H1 (cell line): ENCODE measurements at regions not wholly inside any gene's neighbourhood (a gene's known extent, or its start where the extent isn't known, plus 50 kb on each side); places are given as distances from the start of the nearest gene placed in this dataset.

Source experiments
- CTCF ChIA-PET: fragments of 300-600 bp; sonication (Branson Sonifier 250); formaldehyde crosslinking; loops from one replicate; lab custom pipeline; 2021; ENCODE audit not compliant: partially characterized antibody; lab: Charles Lee
- POLR2A ChIA-PET: fragments of 300-600 bp; sonication (Branson Sonifier 250); formaldehyde crosslinking; loops from one replicate; lab custom pipeline; 2021; ENCODE audit warnings: inconsistent platforms; ENCODE audit not compliant: partially characterized antibody; lab: Charles Lee
- DNase-seq, 2 experiments: peaks; one replicate each; pipeline versions ENCODE4 v3.0.0 to v3.0.0-alpha.2; 2010 to 2022; ENCODE audit warnings: low spot score in 2 of 2, low read depth in 1 of 2, mixed read lengths in 1 of 2
- FAIRE-seq: peaks from 2 replicates; lab custom pipeline; 2011; peaks lifted over from hg19 to GRCh38; lab: Jason Lieb, UNC
- H2AFZ ChIP-seq: 2 replicates; pipeline ENCODE4 v1.8.1; 2012; ENCODE audit warnings: low read length, inconsistent platforms
- H2AK5ac ChIP-seq: 2 replicates; pipeline ENCODE4 v1.6.1; 2013; ENCODE audit warnings: low read depth, low read length
- H2BK120ac ChIP-seq: replicated peaks from 2 replicates; pipeline ENCODE3; 2013; ENCODE audit warnings: low read depth, low read length, inconsistent platforms
- H2BK12ac ChIP-seq: 2 replicates; pipeline ENCODE4 v1.6.1; 2013; ENCODE audit warnings: low read depth, low read length
- H2BK15ac ChIP-seq: 2 replicates; pipeline ENCODE4 v1.6.1; 2013; ENCODE audit warnings: low read length
- H2BK20ac ChIP-seq: 2 replicates; pipeline ENCODE4 v1.6.1; 2013; ENCODE audit warnings: low read length
- H2BK5ac ChIP-seq: 2 replicates; pipeline ENCODE4 v1.6.1; 2013; ENCODE audit warnings: low read depth, low read length
- H3K14ac ChIP-seq: 2 replicates; pipeline ENCODE4 v1.6.1; 2013; ENCODE audit warnings: inconsistent platforms; ENCODE audit not compliant: insufficient read length
- H3K18ac ChIP-seq: 2 replicates; pipeline ENCODE4 v1.6.1; 2013; ENCODE audit warnings: low read length; ENCODE audit errors: extremely low read depth
- H3K23ac ChIP-seq: 2 replicates; pipeline ENCODE4 v1.6.1; 2013; ENCODE audit warnings: inconsistent platforms; ENCODE audit not compliant: insufficient read length
- H3K23me2 ChIP-seq: 2 replicates; pipeline ENCODE4 v1.6.1; 2013; ENCODE audit warnings: low read depth, low read length
- H3K27ac ChIP-seq: 2 replicates; pipeline ENCODE4 v1.6.1; 2011; ENCODE audit warnings: low read depth, low read length, inconsistent platforms
- H3K27me3 ChIP-seq, 4 experiments: replicated peaks in 1 of 4; 1 replicate in 1 of 4; 2 replicates in 3 of 4; pipeline versions ENCODE4 v1.6.1 to v1.8.1; 2011 to 2013; ENCODE audit warnings: low read length in 3 of 4, mild to moderate bottlenecking in 3 of 4, inconsistent platforms in 2 of 4, mixed read lengths in 2 of 4, moderate library complexity in 1 of 4; ENCODE audit not compliant: control insufficient read depth in 3 of 4, insufficient read depth in 3 of 4; ENCODE audit errors: extremely low read depth in 1 of 4
- H3K36me3 ChIP-seq, 4 experiments: 2 replicates each; pipeline versions ENCODE4 v1.6.1 to v1.8.1; 2011 to 2013; ENCODE audit warnings: mild to moderate bottlenecking in 4 of 4, low read length in 3 of 4, moderate library complexity in 2 of 4, control low read depth in 1 of 4, inconsistent platforms in 1 of 4; ENCODE audit not compliant: insufficient read depth in 4 of 4, control insufficient read depth in 2 of 4
- H3K4ac ChIP-seq: replicated peaks from 2 replicates; pipeline ENCODE3; 2013; ENCODE audit warnings: low read length, low read depth, mixed read lengths, inconsistent platforms; ENCODE audit not compliant: insufficient read length
- H3K4me1 ChIP-seq, 4 experiments: replicated peaks in 1 of 4; 1 replicate in 1 of 4; 2 replicates in 3 of 4; pipeline versions ENCODE4 v1.6.1 to v1.8.1; 2011 to 2013; ENCODE audit warnings: low read length in 3 of 4, inconsistent platforms in 2 of 4, mixed read lengths in 1 of 4; ENCODE audit not compliant: insufficient read depth in 4 of 4, control insufficient read depth in 3 of 4
- H3K4me2 ChIP-seq, 2 experiments: 2 replicates each; pipeline versions ENCODE4 v1.6.1 to v1.8.1; 2011 to 2013; ENCODE audit warnings: low read depth in 2 of 2, low read length in 2 of 2, control low read depth in 1 of 2, inconsistent platforms in 1 of 2, mild to moderate bottlenecking in 1 of 2; ENCODE audit not compliant: insufficient read depth in 1 of 2
- H3K4me3 ChIP-seq, 4 experiments: fragments of 200-600, 300-600 bp in 1 of 4; sonication (generic), shearing (Covaris generic), sonication (Bioruptor Twin) in 1 of 4; 2 replicates each; pipeline versions ENCODE4 v1.5.1 to v1.8.1; 2011 to 2016; ENCODE audit warnings: low read length in 4 of 4, low read depth in 3 of 4, control low read depth in 2 of 4, inconsistent platforms in 2 of 4, mild to moderate bottlenecking in 2 of 4, mixed read lengths in 1 of 4, moderate library complexity in 1 of 4; ENCODE audit not compliant: insufficient read depth in 2 of 4; ENCODE audit errors: extremely low read depth in 1 of 4
- H3K56ac ChIP-seq: replicated peaks from 2 replicates; pipeline ENCODE3; 2013; ENCODE audit warnings: low read depth, mild to moderate bottlenecking, mixed read lengths, low read length, inconsistent platforms; ENCODE audit not compliant: insufficient read length
- H3K79me1 ChIP-seq: 2 replicates; pipeline ENCODE4 v1.6.1; 2013; ENCODE audit warnings: low read depth, low read length, control low read depth
- H3K79me2 ChIP-seq, 2 experiments: 2 replicates each; pipeline versions ENCODE4 v1.6.1 to v1.8.1; 2012 to 2013; ENCODE audit warnings: low read length in 2 of 2, mild to moderate bottlenecking in 2 of 2, inconsistent platforms in 1 of 2; ENCODE audit not compliant: insufficient read depth in 2 of 2, control insufficient read depth in 1 of 2
- H3K9ac ChIP-seq, 4 experiments: replicated peaks in 1 of 4; 1 replicate in 1 of 4; 2 replicates in 3 of 4; pipeline versions ENCODE4 v1.6.1 to v1.8.1; 2011 to 2013; ENCODE audit warnings: low read depth in 3 of 4, low read length in 3 of 4, control low read depth in 2 of 4, mild to moderate bottlenecking in 2 of 4, moderate library complexity in 2 of 4, inconsistent platforms in 1 of 4; ENCODE audit errors: extremely low read depth in 1 of 4
- H3K9me3 ChIP-seq, 2 experiments: 2 replicates each; pipeline versions ENCODE4 v1.6.1 to v1.8.1; 2012 to 2013; ENCODE audit warnings: mild to moderate bottlenecking in 2 of 2, moderate library complexity in 2 of 2, control low read depth in 1 of 2, inconsistent platforms in 1 of 2, low read depth in 1 of 2, low read length in 1 of 2, mixed read lengths in 1 of 2; ENCODE audit not compliant: insufficient read depth in 2 of 2
- H4K20me1 ChIP-seq, 2 experiments: replicated peaks in 1 of 2; 2 replicates each; pipeline versions ENCODE3 to v1.8.1; 2011 to 2013; ENCODE audit warnings: inconsistent platforms in 2 of 2, low read length in 2 of 2, mild to moderate bottlenecking in 1 of 2; ENCODE audit not compliant: insufficient read depth in 2 of 2, control insufficient read depth in 1 of 2
- H4K5ac ChIP-seq: 2 replicates; pipeline ENCODE4 v1.6.1; 2013; ENCODE audit warnings: low read length, low read depth, mixed read lengths, inconsistent platforms; ENCODE audit not compliant: insufficient read length
- H4K8ac ChIP-seq: 2 replicates; pipeline ENCODE4 v1.8.0; 2013; ENCODE audit warnings: mild to moderate bottlenecking, moderate library complexity, low read length, inconsistent platforms; ENCODE audit not compliant: insufficient read depth; ENCODE audit errors: extremely low read depth
- H4K91ac ChIP-seq: replicated peaks from 2 replicates; pipeline ENCODE3; 2013; ENCODE audit warnings: low read length, mixed read lengths, inconsistent platforms; ENCODE audit not compliant: insufficient read length
- ATF2 ChIP-seq: IDR thresholded peaks from 2 replicates; pipeline ENCODE4 v1.6.1; 2012; ENCODE audit warnings: low read length, inconsistent platforms
- BRCA1 ChIP-seq: IDR thresholded peaks from 2 replicates; pipeline ENCODE4 v1.6.1; 2012; ENCODE audit warnings: low read depth, low read length, improper control_type of control experiment
- CTBP2 ChIP-seq: IDR thresholded peaks from 2 replicates; pipeline ENCODE4 v1.7.0; 2011; ENCODE audit warnings: borderline replicate concordance, mild to moderate bottlenecking, moderate library complexity, mixed read lengths, low read length; ENCODE audit not compliant: insufficient read depth, insufficient read length
- EP300 ChIP-seq, 2 experiments: IDR thresholded peaks; 1 replicate in 1 of 2; 2 replicates in 1 of 2; pipeline ENCODE4 v1.6.1; 2011 to 2012; ENCODE audit warnings: low read depth in 2 of 2, low read length in 2 of 2, mild to moderate bottlenecking in 2 of 2, borderline replicate concordance in 1 of 2, inconsistent platforms in 1 of 2, moderate library complexity in 1 of 2
- KDM5A ChIP-seq: fragments of 200-600 bp; IDR thresholded peaks from 2 replicates; pipeline ENCODE4 v1.7.1; 2012; ENCODE audit warnings: mild to moderate bottlenecking, low read length, inconsistent platforms, mixed read lengths
- POU5F1 ChIP-seq: IDR thresholded peaks from 2 replicates; pipeline ENCODE4 v1.6.1; 2011; ENCODE audit warnings: low read depth, mild to moderate bottlenecking, low read length, moderate library complexity
- RXRA ChIP-seq: IDR thresholded peaks from 2 replicates; pipeline ENCODE4 v1.6.1; 2011; ENCODE audit warnings: low read depth, mild to moderate bottlenecking, low read length, moderate library complexity; ENCODE audit not compliant: insufficient read depth
- SIN3A ChIP-seq, 2 experiments: IDR thresholded peaks in 1 of 2; conservative IDR thresholded peaks in 1 of 2; 2 replicates each; pipeline ENCODE4 v1.6.1; 2011 to 2012; ENCODE audit warnings: low read length in 2 of 2, improper control_type of control experiment in 1 of 2, low read depth in 1 of 2, mild to moderate bottlenecking in 1 of 2
- SP2 ChIP-seq: IDR thresholded peaks from 2 replicates; pipeline ENCODE4 v1.6.1; 2012; ENCODE audit warnings: mild to moderate bottlenecking, low read length, inconsistent platforms
- ZNF274 ChIP-seq: IDR thresholded peaks from 2 replicates; pipeline ENCODE4 v1.7.0; 2012; ENCODE audit warnings: low read length, borderline replicate concordance; ENCODE audit errors: extremely low read depth
- WGBS, 2 experiments: shearing (Covaris generic) in 1 of 2; methylation state at CpG; one replicate each; pipeline versions ENCODE4 v1.1.6 to v1.1.7; 2013 to 2015; ENCODE audit warnings: low lambda C conversion rate in 2 of 2, mixed read lengths in 2 of 2, inconsistent platforms in 1 of 2, low coverage in 1 of 2, missing lambda C conversion rate in 1 of 2; ENCODE audit not compliant: insufficient replicate concordance in 2 of 2, insufficient coverage in 1 of 2, insufficient read length in 1 of 2; ENCODE audit errors: extremely low coverage in 1 of 2, missing lambda C conversion rate in 1 of 2; 5-methylcytosine and 5-hydroxymethylcytosine counted together

GRCh38 chr9:16152276-16153101, 599.6 kb downstream of the CCDC171 start:
- no peak overlapping the region for H2BK15ac ChIP-seq
- FAIRE-seq (no peak), DNase-seq (no peak)
- no peak overlapping the region for H2BK5ac ChIP-seq
- H4K8ac ChIP-seq: no peak overlapping the region
- no peak overlapping the region for H3K56ac ChIP-seq
- no peak overlapping the region for H2BK20ac ChIP-seq
- H3K23me2 ChIP-seq: no peaks in the 10 kb centered on the region
- H3K4me3 ChIP-seq: no peak overlapping the region
- H3K79me2 ChIP-seq: no peaks in the 10 kb centered on the region
- H2AFZ ChIP-seq: no peak overlapping the region
- no peak overlapping the region for H3K18ac ChIP-seq
- H3K27me3 ChIP-seq: peaks cover 0 to 16% (median 6%) of the 10 kb centered on the region in 4 experiments; a peak in 5 of 7 replicates
- no peaks in the 10 kb centered on the region for H3K36me3 ChIP-seq
- H4K20me1 ChIP-seq: no peaks in the 10 kb centered on the region
- CTCF ChIA-PET: interaction anchor here (0.8 to 2.3 kb wide), 4 partner anchors 14 to 134 kb away, joined by 3 to 10 read pairs (median 4); no protein-coding TSS in a partner anchor
- no peak overlapping the region for H3K4me2 ChIP-seq
- no peak overlapping the region for H3K4ac ChIP-seq
- H2BK120ac ChIP-seq: no peak overlapping the region
- H3K79me1 ChIP-seq: no peaks in the 10 kb centered on the region
- no peak overlapping the region for H3K14ac ChIP-seq
- H4K5ac ChIP-seq: no peak overlapping the region
- H3K9ac ChIP-seq: no peak overlapping the region
- H2BK12ac ChIP-seq: no peak overlapping the region
- peaks cover 0 to 3% (median 1%) of the 10 kb centered on the region in 4 experiments; a peak in 5 of 7 replicates for H3K4me1 ChIP-seq
- no peak overlapping the region for H3K27ac ChIP-seq
- no peak overlapping the region for H4K91ac ChIP-seq
- WGBS, 2 experiments: 90% methylated on average over 12 of the region's 12 CpGs; no CpG with 5 or more reads in 1 of the 2 experiments
- no peak overlapping the region for H3K23ac ChIP-seq
- no peaks in the 10 kb centered on the region for H3K9me3 ChIP-seq
- POLR2A ChIA-PET: no interaction called here
- no peak overlapping the region for H2AK5ac ChIP-seq
- TF ChIP-seq BRCA1: no peak
- no peak for TF ChIP-seq CTBP2
- TF ChIP-seq ATF2: no peak
- no peak for TF ChIP-seq ZNF274
- no peak for TF ChIP-seq SP2
- TF ChIP-seq SIN3A (conservative IDR thresholded peaks at IDR 0.05 in 1 of 2, IDR thresholded peaks at IDR 0.05 in 1 of 2; ENCODE audit: low read depth in 1 of 2, low read length in 2 of 2): no peak
- no peak for TF ChIP-seq KDM5A
- no peak for TF ChIP-seq EP300 (IDR thresholded peaks at IDR 0.05; ENCODE audit: borderline replicate concordance in 1 of 2, low read depth in 2 of 2, low read length in 2 of 2)
- no peak for TF ChIP-seq POU5F1
- TF ChIP-seq RXRA: no peak
